K562 (cell line): ENCODE measurements at regions not wholly inside any gene's neighbourhood (a gene's known extent, or its start where the extent isn't known, plus 50 kb on each side); places are given as distances from the start of the nearest gene placed in this dataset.

ENCODE experiments used
- ATAC-seq: fragments of 200-7000 bp; cut with Tn5 transposase; 3 replicates; pipeline ENCODE4 v1.9.1; 2020; ENCODE audit warnings: moderate library complexity
- BruUV-seq: library from RNA; stranded (reverse); fragments of 400-500 nt; replicated peaks from 2 replicates; lab custom pipeline; 2021; lab: Mats Ljungman, UMichigan
- CTCF ChIA-PET: fragments of 300-600 bp; formaldehyde crosslinking; extraction: SDS; loops from one replicate; lab custom pipeline; 2021; ENCODE audit warnings: low intra/inter-chr PET ratio; lab: Yijun Ruan, JAX
- POLR2A ChIA-PET: fragments of 300-600, 350-650 bp; sonication (Branson Sonifier 250); formaldehyde crosslinking; extraction: SDS; loops from one replicate; lab custom pipeline; 2021; ENCODE audit warnings: antibody characterized with exemption, inconsistent platforms; lab: Yijun Ruan, JAX
- DNase-seq, 4 experiments: peaks; one replicate each; pipeline versions ENCODE4 v3.0.0 to v3.0.0-alpha.2; 2011 to 2018; ENCODE audit warnings: low spot score in 3 of 4, mixed read lengths in 3 of 4; ENCODE audit errors: extremely low read depth in 1 of 4
- FAIRE-seq: peaks from 2 replicates; lab custom pipeline; 2011; peaks lifted over from hg19 to GRCh38; lab: Jason Lieb, UNC
- H2AFZ ChIP-seq: 2 replicates; pipeline ENCODE4 v1.6.0; 2011; ENCODE audit warnings: low read depth, low read length, control low read depth, inconsistent platforms
- H3K27ac ChIP-seq: fragments of 200-600 bp; 3 replicates; pipeline ENCODE4 v1.8.0; 2011; ENCODE audit warnings: low read depth, mild to moderate bottlenecking, control low read depth, inconsistent platforms, low read length, moderate library complexity, mixed read lengths; ENCODE audit errors: extremely low read depth
- H3K27me3 ChIP-seq, 2 experiments: fragments of 300-600 bp in 1 of 2; 2 replicates in 1 of 2; 3 replicates in 1 of 2; pipeline versions ENCODE4 v1.6.0 to v1.8.0; 2011; ENCODE audit warnings: inconsistent platforms in 2 of 2, low read length in 2 of 2, mild to moderate bottlenecking in 1 of 2, mixed read lengths in 1 of 2, moderate library complexity in 1 of 2; ENCODE audit not compliant: control insufficient read depth in 2 of 2, insufficient read depth in 2 of 2
- H3K36me3 ChIP-seq: fragments of 300-600 bp; 3 replicates; pipeline ENCODE4 v1.8.0; 2011; ENCODE audit warnings: mild to moderate bottlenecking, low read length, inconsistent platforms; ENCODE audit not compliant: control insufficient read depth, insufficient read depth
- H3K4me1 ChIP-seq, 2 experiments: fragments of 200-600 bp in 1 of 2; replicated peaks in 1 of 2; 2 replicates in 1 of 2; 3 replicates in 1 of 2; pipeline versions ENCODE4 v1.5.1 to v1.8.0; 2011; ENCODE audit warnings: inconsistent platforms in 2 of 2, low read length in 2 of 2, mild to moderate bottlenecking in 1 of 2, mixed read lengths in 1 of 2, moderate library complexity in 1 of 2; ENCODE audit not compliant: control insufficient read depth in 2 of 2, insufficient read depth in 2 of 2
- H3K4me2 ChIP-seq: 2 replicates; pipeline ENCODE4 v1.6.1; 2011; ENCODE audit warnings: low read length, control low read depth, inconsistent platforms, mixed read lengths; ENCODE audit not compliant: insufficient read depth
- H3K4me3 ChIP-seq: fragments of 200-600 bp; sonication (generic), shearing (Covaris generic); 2 replicates; pipeline ENCODE4 v1.5.1; 2016; ENCODE audit warnings: control low read depth, inconsistent platforms
- H3K79me2 ChIP-seq: fragments of 200-600 bp; 3 replicates; pipeline ENCODE4 v1.8.0; 2011; ENCODE audit warnings: low read length, inconsistent platforms; ENCODE audit not compliant: control insufficient read depth, insufficient read depth
- H3K9ac ChIP-seq, 2 experiments: 2 replicates each; pipeline versions ENCODE4 v1.6.0 to v1.6.1; 2011; ENCODE audit warnings: low read depth in 2 of 2, low read length in 2 of 2, control low read depth in 1 of 2, inconsistent platforms in 1 of 2, mild to moderate bottlenecking in 1 of 2, mixed read lengths in 1 of 2; ENCODE audit not compliant: insufficient read depth in 1 of 2
- H3K9me1 ChIP-seq: one replicate; pipeline ENCODE4 v1.6.0; 2011; ENCODE audit warnings: inconsistent platforms, mild to moderate bottlenecking, low read length, moderate library complexity; ENCODE audit not compliant: control insufficient read depth, insufficient read depth
- H3K9me3 ChIP-seq: replicated peaks from 2 replicates; pipeline ENCODE4 v1.5.1; 2011; ENCODE audit warnings: low read depth, low read length, inconsistent platforms; ENCODE audit not compliant: control insufficient read depth, insufficient read depth
- H4K20me1 ChIP-seq: replicated peaks from 2 replicates; pipeline ENCODE4 v1.6.1; 2011; ENCODE audit warnings: low read length, inconsistent platforms, mixed read lengths; ENCODE audit not compliant: control insufficient read depth, insufficient read depth
- ETV5 ChIP-seq: sonication (generic); formaldehyde crosslinking; IDR thresholded peaks from 2 replicates; pipeline ENCODE4 v1.4.0; 2020; ENCODE audit warnings: low read depth, mild to moderate bottlenecking, missing genetic modification reagents
- HMG20A ChIP-seq: fragments of 450-650 bp; formaldehyde crosslinking; conservative IDR thresholded peaks from 2 replicates; pipeline ENCODE4 v1.4.0; 2020; ENCODE audit warnings: mild to moderate bottlenecking, mixed read lengths
- POLR2G ChIP-seq: fragments of 200-400 bp; formaldehyde crosslinking; IDR thresholded peaks from 2 replicates; pipeline ENCODE4 v1.6.1; 2017; ENCODE audit warnings: low read depth, mild to moderate bottlenecking, antibody characterized with exemption, low read length, moderate library complexity
- POLR3G ChIP-seq: IDR thresholded peaks from 2 replicates; pipeline ENCODE4 v1.6.1; 2011; ENCODE audit not compliant: insufficient read length, insufficient replicate concordance; ENCODE audit errors: extremely low read depth
- ZNF830 ChIP-seq: fragments of 250-450 bp; sonication (Bioruptor Pico); IDR thresholded peaks from 2 replicates; pipeline ENCODE4 v1.5.0; 2021; ENCODE audit warnings: mild to moderate bottlenecking
- WGBS: fragments of 100-300 bp; shearing (Covaris generic); methylation state at CpG from one replicate; pipeline ENCODE4 v1.1.6; 2016; ENCODE audit warnings: low coverage, mixed read lengths; ENCODE audit not compliant: insufficient coverage; ENCODE audit errors: missing lambda C conversion rate; 5-methylcytosine and 5-hydroxymethylcytosine counted together
- in situ Hi-C: fragments of 300-500 bp; cut with MboI; formaldehyde crosslinking; loops from 4 replicates; pipeline ENCODE4 v1.15.0; 2018; ENCODE audit warnings: inconsistent platforms, mixed read lengths
- intact Hi-C: fragments of 100-400 bp; cut with micrococcal nuclease; formaldehyde crosslinking; loops from 2 replicates; pipeline ENCODE4 v1.14.2; 2022
- TF ChIP-seq, protein P1 (sequence below): fragments of 150-350 bp; conservative IDR thresholded peaks from 2 replicates; pipeline ENCODE4 v1.6.1; 2014; ENCODE audit warnings: low read length
- TF ChIP-seq, protein P2 (sequence below), 2 experiments: fragments of 450-650 bp; IDR thresholded peaks; 2 replicates each; pipeline ENCODE4 v1.6.1; 2018; ENCODE audit warnings: mild to moderate bottlenecking in 2 of 2, low read depth in 1 of 2; ENCODE audit not compliant: partially characterized antibody in 2 of 2

DNA sequence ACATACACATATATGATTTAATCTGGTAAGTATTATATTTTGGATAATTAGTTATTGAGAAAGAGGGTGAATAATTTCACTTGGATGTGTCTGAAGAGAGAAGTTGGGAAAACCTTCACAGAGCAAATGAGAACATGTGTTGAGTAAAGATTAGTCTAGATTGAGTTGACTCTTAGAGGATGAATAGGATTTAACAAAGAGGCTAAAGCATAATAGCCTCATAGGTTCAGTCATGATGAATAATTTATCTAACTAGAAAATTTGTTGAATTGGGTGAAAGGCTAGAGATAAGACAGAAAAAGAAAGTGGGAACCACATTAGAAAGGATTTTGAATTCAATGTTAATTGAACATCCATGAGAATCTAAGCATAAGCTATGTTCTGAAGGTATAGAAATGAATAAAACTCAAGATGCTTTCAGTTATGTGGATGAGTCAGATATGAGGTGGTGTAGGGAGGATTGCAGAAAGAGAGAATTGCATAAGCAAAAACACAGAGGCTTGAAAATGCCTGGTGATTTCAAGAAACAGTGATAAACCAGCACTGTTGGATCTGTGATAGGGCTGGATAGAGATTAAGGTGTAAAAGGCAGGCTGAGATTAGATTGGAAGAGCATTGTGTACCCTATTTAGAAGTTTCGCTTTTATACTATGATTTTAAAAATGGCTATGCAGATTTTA is 207.6 kb upstream of the NR3C2 start:
- Histone ChIP-seq H3K4me2 (no peak overlapping the region), H3K27ac (no peak overlapping the region)
- 0% methylated on average over 1 of the region's 1 CpG for WGBS
- TF ChIP-seq, protein P1, sequence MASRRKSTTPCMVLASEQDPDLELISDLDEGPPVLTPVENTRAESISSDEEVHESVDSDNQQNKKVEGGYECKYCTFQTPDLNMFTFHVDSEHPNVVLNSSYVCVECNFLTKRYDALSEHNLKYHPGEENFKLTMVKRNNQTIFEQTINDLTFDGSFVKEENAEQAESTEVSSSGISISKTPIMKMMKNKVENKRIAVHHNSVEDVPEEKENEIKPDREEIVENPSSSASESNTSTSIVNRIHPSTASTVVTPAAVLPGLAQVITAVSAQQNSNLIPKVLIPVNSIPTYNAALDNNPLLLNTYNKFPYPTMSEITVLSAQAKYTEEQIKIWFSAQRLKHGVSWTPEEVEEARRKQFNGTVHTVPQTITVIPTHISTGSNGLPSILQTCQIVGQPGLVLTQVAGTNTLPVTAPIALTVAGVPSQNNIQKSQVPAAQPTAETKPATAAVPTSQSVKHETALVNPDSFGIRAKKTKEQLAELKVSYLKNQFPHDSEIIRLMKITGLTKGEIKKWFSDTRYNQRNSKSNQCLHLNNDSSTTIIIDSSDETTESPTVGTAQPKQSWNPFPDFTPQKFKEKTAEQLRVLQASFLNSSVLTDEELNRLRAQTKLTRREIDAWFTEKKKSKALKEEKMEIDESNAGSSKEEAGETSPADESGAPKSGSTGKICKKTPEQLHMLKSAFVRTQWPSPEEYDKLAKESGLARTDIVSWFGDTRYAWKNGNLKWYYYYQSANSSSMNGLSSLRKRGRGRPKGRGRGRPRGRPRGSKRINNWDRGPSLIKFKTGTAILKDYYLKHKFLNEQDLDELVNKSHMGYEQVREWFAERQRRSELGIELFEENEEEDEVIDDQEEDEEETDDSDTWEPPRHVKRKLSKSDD: no peak
- TF ChIP-seq POLR2G (no peak), HMG20A (CRISPR knock-in tag) (no peak), ETV5 (CRISPR knock-in tag) (no peak), ZNF830 (no peak), POLR3G (no peak)
- TF ChIP-seq, protein P2, sequence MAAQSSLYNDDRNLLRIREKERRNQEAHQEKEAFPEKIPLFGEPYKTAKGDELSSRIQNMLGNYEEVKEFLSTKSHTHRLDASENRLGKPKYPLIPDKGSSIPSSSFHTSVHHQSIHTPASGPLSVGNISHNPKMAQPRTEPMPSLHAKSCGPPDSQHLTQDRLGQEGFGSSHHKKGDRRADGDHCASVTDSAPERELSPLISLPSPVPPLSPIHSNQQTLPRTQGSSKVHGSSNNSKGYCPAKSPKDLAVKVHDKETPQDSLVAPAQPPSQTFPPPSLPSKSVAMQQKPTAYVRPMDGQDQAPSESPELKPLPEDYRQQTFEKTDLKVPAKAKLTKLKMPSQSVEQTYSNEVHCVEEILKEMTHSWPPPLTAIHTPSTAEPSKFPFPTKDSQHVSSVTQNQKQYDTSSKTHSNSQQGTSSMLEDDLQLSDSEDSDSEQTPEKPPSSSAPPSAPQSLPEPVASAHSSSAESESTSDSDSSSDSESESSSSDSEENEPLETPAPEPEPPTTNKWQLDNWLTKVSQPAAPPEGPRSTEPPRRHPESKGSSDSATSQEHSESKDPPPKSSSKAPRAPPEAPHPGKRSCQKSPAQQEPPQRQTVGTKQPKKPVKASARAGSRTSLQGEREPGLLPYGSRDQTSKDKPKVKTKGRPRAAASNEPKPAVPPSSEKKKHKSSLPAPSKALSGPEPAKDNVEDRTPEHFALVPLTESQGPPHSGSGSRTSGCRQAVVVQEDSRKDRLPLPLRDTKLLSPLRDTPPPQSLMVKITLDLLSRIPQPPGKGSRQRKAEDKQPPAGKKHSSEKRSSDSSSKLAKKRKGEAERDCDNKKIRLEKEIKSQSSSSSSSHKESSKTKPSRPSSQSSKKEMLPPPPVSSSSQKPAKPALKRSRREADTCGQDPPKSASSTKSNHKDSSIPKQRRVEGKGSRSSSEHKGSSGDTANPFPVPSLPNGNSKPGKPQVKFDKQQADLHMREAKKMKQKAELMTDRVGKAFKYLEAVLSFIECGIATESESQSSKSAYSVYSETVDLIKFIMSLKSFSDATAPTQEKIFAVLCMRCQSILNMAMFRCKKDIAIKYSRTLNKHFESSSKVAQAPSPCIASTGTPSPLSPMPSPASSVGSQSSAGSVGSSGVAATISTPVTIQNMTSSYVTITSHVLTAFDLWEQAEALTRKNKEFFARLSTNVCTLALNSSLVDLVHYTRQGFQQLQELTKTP (IDR thresholded peaks at IDR 0.05; ENCODE audit: low read depth in 1 of 2, partially characterized antibody in 2 of 2): no peak
- TF ChIP-seq, all 486 proteins: peak for 0
- DNase-seq (no peak), ATAC-seq (no peak), FAIRE-seq (no peak)
- Histone ChIP-seq H2AFZ (no peak overlapping the region), H4K20me1 (no peaks in the 10 kb centered on the region), H3K9me1 (no peaks in the 10 kb centered on the region), H3K36me3 (no peaks in the 10 kb centered on the region), H3K79me2 (no peaks in the 10 kb centered on the region), H3K4me1 (no peaks in the 10 kb centered on the region), H3K4me3 (no peak overlapping the region), H3K9me3 (no peaks in the 10 kb centered on the region), H3K27me3 (no peaks in the 10 kb centered on the region), H3K9ac (no peak overlapping the region)
- no TSS peak for BruUV-seq
- intact Hi-C loops (no loop called here), in situ Hi-C loops (no loop called here)
- POLR2A ChIA-PET: no interaction called here
- CTCF ChIA-PET: no interaction called here
